Parathyroid adenoma (tissue), 2 donors: ENCODE measurements at regions not wholly inside any gene's neighbourhood (a gene's known extent, or its start where the extent isn't known, plus 50 kb on each side); places are given as distances from the start of the nearest gene placed in this dataset.

Experiments
- H2AFZ ChIP-seq: fragments of 300-600 bp; sonication (generic); one replicate; pipeline ENCODE4 v1.7.0; 2017; ENCODE audit warnings: antibody characterized with exemption, mild to moderate bottlenecking
- H3K27ac ChIP-seq: fragments of 300-600 bp; sonication (generic); one replicate; pipeline ENCODE4 v1.7.0; 2017
- H3K27me3 ChIP-seq: fragments of 300-600 bp; sonication (generic); one replicate; pipeline ENCODE4 v1.7.0; 2017; ENCODE audit warnings: low read length; ENCODE audit not compliant: control insufficient read depth, insufficient read depth
- H3K36me3 ChIP-seq: fragments of 300-600 bp; sonication (generic); one replicate; pipeline ENCODE4 v1.7.0; 2017; ENCODE audit warnings: low read length; ENCODE audit not compliant: control insufficient read depth, insufficient read depth
- H3K4me1 ChIP-seq: fragments of 300-600 bp; sonication (generic); one replicate; pipeline ENCODE4 v1.7.0; 2017; ENCODE audit warnings: control low read depth
- H3K4me2 ChIP-seq: fragments of 300-600 bp; sonication (generic); one replicate; pipeline ENCODE4 v1.7.0; 2017; ENCODE audit warnings: low read length
- H3K4me3 ChIP-seq: fragments of 300-600 bp; sonication (generic); one replicate; pipeline ENCODE4 v1.7.0; 2017; ENCODE audit warnings: low read depth, low read length
- H3K79me2 ChIP-seq: fragments of 300-600 bp; sonication (generic); one replicate; pipeline ENCODE4 v1.7.0; 2017; ENCODE audit warnings: control low read depth
- H3K9ac ChIP-seq: fragments of 300-600 bp; sonication (generic); one replicate; pipeline ENCODE4 v1.7.0; 2017; ENCODE audit warnings: mild to moderate bottlenecking
- H3K9me3 ChIP-seq: fragments of 300-600 bp; sonication (generic); one replicate; pipeline ENCODE4 v1.7.0; 2017; ENCODE audit warnings: low read length; ENCODE audit not compliant: control insufficient read depth
- TF ChIP-seq, protein P1 (sequence below): fragments of 300-600 bp; sonication (generic); IDR thresholded peaks from one replicate; pipeline ENCODE4 v1.7.0; 2017; ENCODE audit warnings: antibody characterized with exemption, mild to moderate bottlenecking
- donor health status: primary hyperparathyroidism.

GRCh38 chr5:29367176-29367833 lies 1826.2 kb upstream of the CDH6 start:
- Histone ChIP-seq H3K4me2 (no peak overlapping the region), H3K79me2 (no peaks in the 10 kb centered on the region), H3K27ac (no peak overlapping the region), H3K9ac (no peak overlapping the region), H3K4me3 (no peak overlapping the region), H3K9me3 (no peaks in the 10 kb centered on the region), H3K27me3 (no peaks in the 10 kb centered on the region), H3K36me3 (no peaks in the 10 kb centered on the region), H3K4me1 (no peaks in the 10 kb centered on the region), H2AFZ (no peak overlapping the region)
- TF ChIP-seq, protein P1, sequence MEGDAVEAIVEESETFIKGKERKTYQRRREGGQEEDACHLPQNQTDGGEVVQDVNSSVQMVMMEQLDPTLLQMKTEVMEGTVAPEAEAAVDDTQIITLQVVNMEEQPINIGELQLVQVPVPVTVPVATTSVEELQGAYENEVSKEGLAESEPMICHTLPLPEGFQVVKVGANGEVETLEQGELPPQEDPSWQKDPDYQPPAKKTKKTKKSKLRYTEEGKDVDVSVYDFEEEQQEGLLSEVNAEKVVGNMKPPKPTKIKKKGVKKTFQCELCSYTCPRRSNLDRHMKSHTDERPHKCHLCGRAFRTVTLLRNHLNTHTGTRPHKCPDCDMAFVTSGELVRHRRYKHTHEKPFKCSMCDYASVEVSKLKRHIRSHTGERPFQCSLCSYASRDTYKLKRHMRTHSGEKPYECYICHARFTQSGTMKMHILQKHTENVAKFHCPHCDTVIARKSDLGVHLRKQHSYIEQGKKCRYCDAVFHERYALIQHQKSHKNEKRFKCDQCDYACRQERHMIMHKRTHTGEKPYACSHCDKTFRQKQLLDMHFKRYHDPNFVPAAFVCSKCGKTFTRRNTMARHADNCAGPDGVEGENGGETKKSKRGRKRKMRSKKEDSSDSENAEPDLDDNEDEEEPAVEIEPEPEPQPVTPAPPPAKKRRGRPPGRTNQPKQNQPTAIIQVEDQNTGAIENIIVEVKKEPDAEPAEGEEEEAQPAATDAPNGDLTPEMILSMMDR = no peak

- no peaks in the 10 kb centered on the region for H3K79me2 ChIP-seq
- H3K9me3 ChIP-seq = no peaks in the 10 kb centered on the region
- H3K36me3 ChIP-seq = no peaks in the 10 kb centered on the region
- no peak overlapping the region for H3K9ac ChIP-seq
- H3K27ac ChIP-seq = no peak overlapping the region
- TF ChIP-seq, protein P1 = no peak
- no peak overlapping the region for H2AFZ ChIP-seq
- H3K27me3 ChIP-seq = no peaks in the 10 kb centered on the region
- H3K4me1 ChIP-seq = no peaks in the 10 kb centered on the region
- H3K4me3 ChIP-seq = no peak overlapping the region
- no peak overlapping the region for H3K4me2 ChIP-seq
These were observed 1842.3 kb upstream of the CDH6 start for GRCh38 chr5:29351170-29351569.

- H3K79me2 ChIP-seq = no peaks in the 10 kb centered on the region
- no peaks in the 10 kb centered on the region for H3K9me3 ChIP-seq
- H3K27ac ChIP-seq = no peak overlapping the region
- H3K36me3 ChIP-seq = no peaks in the 10 kb centered on the region
- TF ChIP-seq, protein P1 = no peak
- H3K4me3 ChIP-seq = no peak overlapping the region
- no peak overlapping the region for H2AFZ ChIP-seq
- no peaks in the 10 kb centered on the region for H3K4me1 ChIP-seq
- H3K4me2 ChIP-seq = no peak overlapping the region
- H3K9ac ChIP-seq = no peak overlapping the region
- no peaks in the 10 kb centered on the region for H3K27me3 ChIP-seq
These were observed 1856.5 kb upstream of the CDH6 start for GRCh38 chr5:29337030-29337429.

- no peaks in the 10 kb centered on the region for H3K27me3 ChIP-seq
- no peak overlapping the region for H3K4me2 ChIP-seq
- TF ChIP-seq, protein P1 = no peak
- no peak overlapping the region for H3K9ac ChIP-seq
- no peaks in the 10 kb centered on the region for H3K4me1 ChIP-seq
- H3K27ac ChIP-seq = no peak overlapping the region
- no peak overlapping the region for H3K4me3 ChIP-seq
- H3K9me3 ChIP-seq = no peaks in the 10 kb centered on the region
- H2AFZ ChIP-seq = no peak overlapping the region
- H3K36me3 ChIP-seq = no peaks in the 10 kb centered on the region
- no peaks in the 10 kb centered on the region for H3K79me2 ChIP-seq
These were observed 1871.9 kb upstream of the CDH6 start for GRCh38 chr5:29321591-29321990.

- TF ChIP-seq, protein P1 = no peak
- H3K4me2 ChIP-seq = no peak overlapping the region
- H3K27me3 ChIP-seq = no peaks in the 10 kb centered on the region
- H3K9ac ChIP-seq = no peak overlapping the region
- no peaks in the 10 kb centered on the region for H3K9me3 ChIP-seq
- H2AFZ ChIP-seq = no peak overlapping the region
- no peaks in the 10 kb centered on the region for H3K36me3 ChIP-seq
- no peak overlapping the region for H3K27ac ChIP-seq
- no peaks in the 10 kb centered on the region for H3K79me2 ChIP-seq
- H3K4me1 ChIP-seq = no peaks in the 10 kb centered on the region
- no peak overlapping the region for H3K4me3 ChIP-seq
These were observed 1884.1 kb upstream of the CDH6 start for GRCh38 chr5:29309359-29309758.
